Glutamatergic neuron (in vitro differentiated cells): ENCODE measurements at regions not wholly inside any gene's neighbourhood (a gene's known extent, or its start where the extent isn't known, plus 50 kb on each side); places are given as distances from the start of the nearest gene placed in this dataset.

ENCODE experiments used
- DNase-seq: peaks from one replicate; pipeline ENCODE4 v3.0.0; 2022
- H3K27ac Mint-ChIP-seq: one replicate; pipeline ENCODE4 v1.8.0; 2020; ENCODE audit warnings: mild to moderate bottlenecking, mixed read lengths, inconsistent platforms; ENCODE audit not compliant: unreplicated experiment
- H3K27me3 Mint-ChIP-seq: one replicate; pipeline ENCODE4 v1.8.0; 2020; ENCODE audit warnings: mild to moderate bottlenecking, moderate library complexity, mixed read lengths, inconsistent platforms; ENCODE audit not compliant: unreplicated experiment
- H3K36me3 Mint-ChIP-seq: one replicate; pipeline ENCODE4 v1.8.0; 2020; ENCODE audit warnings: mild to moderate bottlenecking, mixed read lengths, inconsistent platforms; ENCODE audit not compliant: unreplicated experiment
- H3K4me1 Mint-ChIP-seq: one replicate; pipeline ENCODE4 v1.8.0; 2020; ENCODE audit warnings: mild to moderate bottlenecking, low read depth, mixed read lengths, inconsistent platforms; ENCODE audit not compliant: unreplicated experiment
- H3K4me3 Mint-ChIP-seq: one replicate; pipeline ENCODE4 v1.8.0; 2020; ENCODE audit warnings: mild to moderate bottlenecking, mixed read lengths, inconsistent platforms; ENCODE audit not compliant: unreplicated experiment
- H3K9me3 Mint-ChIP-seq: one replicate; pipeline ENCODE4 v1.8.0; 2020; ENCODE audit warnings: mild to moderate bottlenecking, moderate library complexity, mixed read lengths, inconsistent platforms; ENCODE audit not compliant: unreplicated experiment
- CTCF ChIP-seq: fragments of 200-600 bp; sonication (generic); IDR thresholded peaks from one replicate; pipeline ENCODE4 v1.5.0; 2021; ENCODE audit not compliant: partially characterized antibody, unreplicated experiment

- no peak overlapping the region for H3K4me3 Mint-ChIP-seq
- no peak for TF ChIP-seq CTCF
- H3K9me3 Mint-ChIP-seq, result peaks cover 2% of the 10 kb centered on the region
- H3K4me1 Mint-ChIP-seq, result no peaks in the 10 kb centered on the region
- H3K27ac Mint-ChIP-seq, result no peak overlapping the region
- no peaks in the 10 kb centered on the region for H3K36me3 Mint-ChIP-seq
- DNase-seq, result no peak
- H3K27me3 Mint-ChIP-seq, result peaks cover 8% of the 10 kb centered on the region
These were observed 120.3 kb upstream of the TJP1 start for GRCh38 chr15:29942548-29942947.

- Mint-ChIP-seq H3K4me3 (no peak overlapping the region), H3K27ac (no peak overlapping the region), H3K27me3 (peaks cover 6% of the 10 kb centered on the region), H3K4me1 (no peaks in the 10 kb centered on the region), H3K36me3 (no peaks in the 10 kb centered on the region), H3K9me3 (no peaks in the 10 kb centered on the region)
- no peak for TF ChIP-seq CTCF
- no peak for DNase-seq
These were observed 119.9 kb upstream of the TJP1 start for GRCh38 chr15:29942143-29942542.

- H3K27ac Mint-ChIP-seq, result no peak overlapping the region
- H3K36me3 Mint-ChIP-seq, result no peaks in the 10 kb centered on the region
These were observed 117.1 kb upstream of the TJP1 start for GRCh38 chr15:29939404-29939803.

GRCh38 chr15:29938361-29939335, 116.4 kb upstream of the TJP1 start:
- TF ChIP-seq CTCF, result no peak
- Mint-ChIP-seq H3K36me3 (no peaks in the 10 kb centered on the region), H3K4me3 (no peak overlapping the region), H3K27me3 (peaks cover 6% of the 10 kb centered on the region), H3K4me1 (no peaks in the 10 kb centered on the region), H3K9me3 (no peaks in the 10 kb centered on the region), H3K27ac (no peak overlapping the region)
- DNase-seq, result no peak

More at GRCh38 chr15:29939404-29939803, 117.1 kb upstream of the TJP1 start:
- DNase-seq, result no peak
- TF ChIP-seq CTCF, result no peak
- H3K9me3 Mint-ChIP-seq, result no peaks in the 10 kb centered on the region
- no peak overlapping the region for H3K4me3 Mint-ChIP-seq
- peaks cover 6% of the 10 kb centered on the region for H3K27me3 Mint-ChIP-seq
- no peaks in the 10 kb centered on the region for H3K4me1 Mint-ChIP-seq

- H3K36me3 Mint-ChIP-seq, result no peaks in the 10 kb centered on the region
- H3K9me3 Mint-ChIP-seq, result no peaks in the 10 kb centered on the region
- no peak overlapping the region for H3K4me3 Mint-ChIP-seq
- DNase-seq, result no peak
- TF ChIP-seq CTCF, result no peak
- no peak overlapping the region for H3K27ac Mint-ChIP-seq
- H3K27me3 Mint-ChIP-seq, result peaks cover 6% of the 10 kb centered on the region
- H3K4me1 Mint-ChIP-seq, result no peaks in the 10 kb centered on the region
These were observed 115.7 kb upstream of the TJP1 start for GRCh38 chr15:29937956-29938355.
